ENCODE measurements at regions not wholly inside any gene's neighbourhood (a gene's known extent, or its start where the extent isn't known, plus 50 kb on each side); places are given as distances from the start of the nearest gene placed in this dataset.

DNA sequence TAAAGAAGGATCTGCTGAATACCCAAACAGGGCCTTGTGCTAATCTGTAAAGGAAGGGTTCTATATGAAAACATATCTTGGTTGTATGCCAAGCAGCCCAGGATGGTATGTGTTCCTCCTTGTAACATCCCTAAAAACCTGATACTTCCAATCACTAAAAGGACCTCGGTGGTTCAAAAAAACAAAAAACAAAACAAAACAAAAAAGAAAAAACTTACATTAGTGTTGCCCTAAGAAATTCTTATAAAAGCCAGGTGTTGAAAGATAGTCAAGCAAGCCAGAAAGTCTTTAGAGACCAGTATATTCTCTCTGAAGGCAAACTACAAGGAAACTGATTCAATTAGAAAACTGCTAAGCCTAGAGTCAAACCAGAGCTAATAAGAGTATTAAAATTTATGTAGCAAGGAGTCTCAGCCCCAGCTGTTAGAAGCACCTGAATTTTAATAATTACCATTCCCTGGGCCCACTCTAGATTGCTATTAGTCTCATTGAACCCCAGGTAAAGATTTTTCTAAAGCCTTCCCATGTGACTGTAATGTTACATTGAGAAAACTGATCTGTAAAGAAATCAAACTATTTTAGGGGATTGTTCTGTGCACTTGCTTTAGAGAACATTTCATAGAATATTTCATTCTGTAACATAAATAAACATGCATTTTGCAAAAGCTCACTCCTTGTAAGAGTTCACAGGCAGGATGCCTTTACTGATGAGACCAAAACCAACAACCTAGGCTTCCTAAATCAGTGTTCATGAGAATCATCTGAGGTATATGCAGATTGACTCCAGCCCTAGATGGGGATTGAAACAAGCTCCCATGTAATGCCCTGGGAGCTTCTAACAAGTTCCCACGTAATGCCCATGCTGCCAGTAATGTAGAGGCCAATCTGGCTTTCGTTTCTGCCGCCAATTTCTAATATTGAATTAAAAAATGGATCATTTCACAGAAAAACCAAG lies 95.2 kb upstream of the BTN3A2 start:
- TF ChIP-seq FOXA1 (IDR thresholded peaks at IDR 0.05): no peak
- TF ChIP-seq SP1 (IDR thresholded peaks at IDR 0.05): no peak
- no peak for TF ChIP-seq ELF4 (IDR thresholded peaks at IDR 0.05)
- TF ChIP-seq, protein P1, sequence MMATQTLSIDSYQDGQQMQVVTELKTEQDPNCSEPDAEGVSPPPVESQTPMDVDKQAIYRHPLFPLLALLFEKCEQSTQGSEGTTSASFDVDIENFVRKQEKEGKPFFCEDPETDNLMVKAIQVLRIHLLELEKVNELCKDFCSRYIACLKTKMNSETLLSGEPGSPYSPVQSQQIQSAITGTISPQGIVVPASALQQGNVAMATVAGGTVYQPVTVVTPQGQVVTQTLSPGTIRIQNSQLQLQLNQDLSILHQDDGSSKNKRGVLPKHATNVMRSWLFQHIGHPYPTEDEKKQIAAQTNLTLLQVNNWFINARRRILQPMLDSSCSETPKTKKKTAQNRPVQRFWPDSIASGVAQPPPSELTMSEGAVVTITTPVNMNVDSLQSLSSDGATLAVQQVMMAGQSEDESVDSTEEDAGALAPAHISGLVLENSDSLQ (IDR thresholded peaks at IDR 0.05): no peak
- TF ChIP-seq SUZ12 (IDR thresholded peaks at IDR 0.05): no peak
- no peak for TF ChIP-seq ARNT (IDR thresholded peaks at IDR 0.05)
- TF ChIP-seq HDGF (IDR thresholded peaks at IDR 0.05; ENCODE audit: borderline replicate concordance): no peak
- no peak for TF ChIP-seq LEF1 (IDR thresholded peaks at IDR 0.05; ENCODE audit: borderline replicate concordance)
- TF ChIP-seq TARDBP (IDR thresholded peaks at IDR 0.05): no peak
- TF ChIP-seq CTBP1 (IDR thresholded peaks at IDR 0.05; ENCODE audit: borderline replicate concordance): no peak

Data from HEK293T (cell line).